GM23338 (cell line): ENCODE measurements at regions not wholly inside any gene's neighbourhood (a gene's known extent, or its start where the extent isn't known, plus 50 kb on each side); places are given as distances from the start of the nearest gene placed in this dataset.
"Not testable (repeated sequence)": the region's sequence is repeated elsewhere in the genome, so short reads cannot be mapped to it uniquely, and the experiment has no call there.

Source experiments
- CREB1 ChIP-seq: fragments of 250-450 bp; sonication (Bioruptor Pico); IDR thresholded peaks from 2 replicates; pipeline ENCODE4 v1.5.0; 2020; ENCODE audit warnings: low read depth, mild to moderate bottlenecking, moderate library complexity
- CTCF ChIP-seq, 2 experiments: fragments of 200-600 bp in 1 of 2; sonication (generic) in 1 of 2; conservative IDR thresholded peaks; 2 replicates each; pipeline versions ENCODE4 v1.5.1 to v1.6.1; 2016 to 2017; ENCODE audit warnings: antibody characterized with exemption in 2 of 2, low read depth in 2 of 2, mild to moderate bottlenecking in 2 of 2, moderate library complexity in 1 of 2
- ETS1 ChIP-seq: IDR thresholded peaks from 2 replicates; pipeline ENCODE4 v1.6.1; 2016; ENCODE audit warnings: antibody characterized with exemption
- EZH2 ChIP-seq: fragments of 200-600 bp; sonication (generic); IDR thresholded peaks from one replicate; pipeline ENCODE4 v1.8.0; 2017; ENCODE audit warnings: antibody characterized with exemption, mild to moderate bottlenecking, low read depth; ENCODE audit not compliant: unreplicated experiment
- EZH2phosphoT487 ChIP-seq: fragments of 200-600 bp; sonication (generic); IDR thresholded peaks from one replicate; pipeline ENCODE4 v1.8.1; 2018; ENCODE audit warnings: antibody characterized with exemption; ENCODE audit not compliant: unreplicated experiment
- JUNB ChIP-seq: IDR thresholded peaks from one replicate; pipeline ENCODE4 v1.6.1; 2016; ENCODE audit warnings: antibody characterized with exemption; ENCODE audit not compliant: unreplicated experiment
- NANOG ChIP-seq: IDR thresholded peaks from 2 replicates; pipeline ENCODE4 v1.6.1; 2016; ENCODE audit warnings: antibody characterized with exemption, borderline replicate concordance
- POLR2AphosphoS5 ChIP-seq: IDR thresholded peaks from 2 replicates; pipeline ENCODE4 v1.6.1; 2016; ENCODE audit warnings: antibody characterized with exemption, low read depth
- REST ChIP-seq: IDR thresholded peaks from one replicate; pipeline ENCODE4 v1.6.1; 2018; ENCODE audit warnings: antibody characterized with exemption; ENCODE audit not compliant: unreplicated experiment
- STAT1 ChIP-seq: IDR thresholded peaks from one replicate; pipeline ENCODE4 v1.6.1; 2016; ENCODE audit warnings: antibody characterized with exemption; ENCODE audit not compliant: unreplicated experiment
- ZNF114 ChIP-seq: fragments of 250-450 bp; sonication (Bioruptor Pico); IDR thresholded peaks from 2 replicates; pipeline ENCODE4 v1.5.0; 2020; ENCODE audit warnings: mild to moderate bottlenecking, moderate library complexity
- ZNF331 ChIP-seq: fragments of 250-450 bp; sonication (Bioruptor Pico); IDR thresholded peaks from 2 replicates; pipeline ENCODE4 v1.5.0; 2020; ENCODE audit warnings: low read depth, mild to moderate bottlenecking, moderate library complexity

GRCh38 chr3:64361036-64361435 lies 135.8 kb upstream of the PRICKLE2 start:
- TF ChIP-seq CTCF (conservative IDR thresholded peaks at IDR 0.05; ENCODE audit: low read depth in 2 of 2); EZH2; REST; ETS1; EZH2phosphoT487; POLR2AphosphoS5; ZNF114; JUNB; NANOG; STAT1; ZNF331 (CRISPR knock-in tag); CREB1: not testable (repeated sequence)
